WTC11 (cell line): ENCODE measurements at regions not wholly inside any gene's neighbourhood (a gene's known extent, or its start where the extent isn't known, plus 50 kb on each side); places are given as distances from the start of the nearest gene placed in this dataset.
A peak's percentile ranks its signal among the peaks of the same experiment; 100 is the strongest.

Experiments used
- CTCF ChIP-seq: fragments of 200-600 bp; IDR thresholded peaks from 2 replicates; pipeline ENCODE4 v1.8.0; 2022; ENCODE audit warnings: antibody characterized with exemption
- E2F1 ChIP-seq: sonication (generic); formaldehyde crosslinking; IDR thresholded peaks from 2 replicates; pipeline ENCODE4 v1.8.0; 2022; ENCODE audit warnings: mild to moderate bottlenecking, missing genetic modification reagents
- E2F4 ChIP-seq: sonication (generic); formaldehyde crosslinking; IDR thresholded peaks from 2 replicates; pipeline ENCODE4 v1.8.1; 2022; ENCODE audit warnings: low read depth, mild to moderate bottlenecking, moderate library complexity, missing genetic modification reagents, borderline replicate concordance
- ETV6 ChIP-seq: sonication (generic); formaldehyde crosslinking; IDR thresholded peaks from 2 replicates; pipeline ENCODE4 v1.8.1; 2022; ENCODE audit warnings: mild to moderate bottlenecking, missing genetic modification reagents
- FOXP1 ChIP-seq: sonication (generic); formaldehyde crosslinking; IDR thresholded peaks from 2 replicates; pipeline ENCODE4 v1.8.0; 2022; ENCODE audit warnings: missing genetic modification reagents, mild to moderate bottlenecking, moderate library complexity, borderline replicate concordance
- FOXP4 ChIP-seq: sonication (generic); formaldehyde crosslinking; IDR thresholded peaks from 2 replicates; pipeline ENCODE4 v1.8.0; 2022; ENCODE audit warnings: mild to moderate bottlenecking, missing genetic modification reagents
- MAX ChIP-seq: sonication (generic); formaldehyde crosslinking; IDR thresholded peaks from 2 replicates; pipeline ENCODE4 v1.8.0; 2022; ENCODE audit warnings: mild to moderate bottlenecking, missing genetic modification reagents
- MLX ChIP-seq: sonication (generic); formaldehyde crosslinking; IDR thresholded peaks from 2 replicates; pipeline ENCODE4 v1.8.1; 2023; ENCODE audit warnings: mild to moderate bottlenecking, missing genetic modification reagents, moderate library complexity
- NFYB ChIP-seq: sonication (generic); formaldehyde crosslinking; conservative IDR thresholded peaks from 2 replicates; pipeline ENCODE4 v1.8.0; 2022; ENCODE audit warnings: low read depth, missing genetic modification reagents
- RORB ChIP-seq: fragments of 250-450 bp; sonication (Bioruptor Pico); IDR thresholded peaks from 2 replicates; pipeline ENCODE4 v1.9.0; 2021; ENCODE audit warnings: mild to moderate bottlenecking
- SMAD3 ChIP-seq: sonication (generic); formaldehyde crosslinking; IDR thresholded peaks from 2 replicates; pipeline ENCODE4 v1.8.0; 2022; ENCODE audit warnings: missing genetic modification reagents, mild to moderate bottlenecking, borderline replicate concordance
- SMAD4 ChIP-seq: sonication (generic); formaldehyde crosslinking; IDR thresholded peaks from 2 replicates; pipeline ENCODE4 v1.8.0; 2022; ENCODE audit warnings: mild to moderate bottlenecking, missing genetic modification reagents
- SP1 ChIP-seq: sonication (generic); formaldehyde crosslinking; conservative IDR thresholded peaks from 2 replicates; pipeline ENCODE4 v1.8.1; 2022; ENCODE audit warnings: missing genetic modification reagents
- TEAD1 ChIP-seq: sonication (generic); formaldehyde crosslinking; IDR thresholded peaks from 2 replicates; pipeline ENCODE4 v1.8.0; 2022; ENCODE audit warnings: mild to moderate bottlenecking, missing genetic modification reagents
- TEAD4 ChIP-seq: sonication (generic); formaldehyde crosslinking; IDR thresholded peaks from 2 replicates; pipeline ENCODE4 v1.8.0; 2022; ENCODE audit warnings: mild to moderate bottlenecking, missing genetic modification reagents
- USF2 ChIP-seq: sonication (generic); formaldehyde crosslinking; IDR thresholded peaks from 2 replicates; pipeline ENCODE4 v1.8.1; 2023; ENCODE audit warnings: mild to moderate bottlenecking, missing genetic modification reagents, moderate library complexity
- ZBTB43 ChIP-seq: sonication (generic); formaldehyde crosslinking; IDR thresholded peaks from 2 replicates; pipeline ENCODE4 v1.8.1; 2023; ENCODE audit warnings: mild to moderate bottlenecking, missing genetic modification reagents
- ZNF232 ChIP-seq: sonication (generic); formaldehyde crosslinking; IDR thresholded peaks from 2 replicates; pipeline ENCODE4 v1.8.0; 2022; ENCODE audit warnings: mild to moderate bottlenecking, missing genetic modification reagents
- ZNF281 ChIP-seq: sonication (generic); formaldehyde crosslinking; IDR thresholded peaks from 2 replicates; pipeline ENCODE4 v1.8.0; 2023; ENCODE audit warnings: mild to moderate bottlenecking, missing genetic modification reagents
- ZNF425 ChIP-seq: fragments of 250-450 bp; sonication (Bioruptor Pico); conservative IDR thresholded peaks from 2 replicates; pipeline ENCODE4 v1.9.0; 2021; ENCODE audit warnings: mild to moderate bottlenecking
- ZSCAN18 ChIP-seq: fragments of 250-450 bp; sonication (Bioruptor Pico); IDR thresholded peaks from 2 replicates; pipeline ENCODE4 v2.1.2; 2022; ENCODE audit warnings: mild to moderate bottlenecking, moderate library complexity

GRCh38 chr3:13141991-13142412 lies 68.8 kb upstream of the IQSEC1 start (continued):
- TF ChIP-seq ZNF425 (CRISPR knock-in tag) (no peak), RORB (CRISPR knock-in tag) (no peak), FOXP4 (peak; percentile 82), CTCF (no peak), ZSCAN18 (CRISPR knock-in tag) (no peak), MAX (CRISPR knock-in tag) (peak; percentile 39; the same call in 1 of the 2 replicates), SMAD3 (peak; percentile 95; the same call in 1 of the 2 replicates), TEAD4 (peak; percentile 83), ZNF281 (CRISPR knock-in tag) (0 out of 2 replicates have a peak, but pooled peaks have one; percentile 50), MLX (CRISPR knock-in tag) (no peak), ETV6 (0 out of 2 replicates have a peak, but pooled peaks have one; percentile 48), E2F4 (0 out of 2 replicates have a peak, but pooled peaks have one; percentile 50), FOXP1 (CRISPR knock-in tag) (peak; percentile 80), ZBTB43 (CRISPR knock-in tag) (peak; percentile 68; the same call in 1 of the 2 replicates), NFYB (CRISPR knock-in tag) (0 out of 2 replicates have a peak, but pooled peaks have one; percentile 13), SMAD4 (CRISPR knock-in tag) (peak; percentile 42; the same call in 1 of the 2 replicates), TEAD1 (peak; percentile 80; the same call in 1 of the 2 replicates), SP1 (CRISPR knock-in tag) (0 out of 2 replicates have a peak, but pooled peaks have one; percentile 20), E2F1 (peak; percentile 62; the same call in 1 of the 2 replicates), ZNF232 (CRISPR knock-in tag) (peak; percentile 80; the same call in 1 of the 2 replicates), USF2 (CRISPR knock-in tag) (no peak)
